GM23338 (cell line): ENCODE measurements at regions not wholly inside any gene's neighbourhood (a gene's known extent, or its start where the extent isn't known, plus 50 kb on each side); places are given as distances from the start of the nearest gene placed in this dataset.

ENCODE experiments used
- ATAC-seq: fragments of 200-7000 bp; cut with Tn5 transposase; 3 replicates; pipeline ENCODE4 v1.9.1; 2020
- DNase-seq: peaks from one replicate; pipeline ENCODE4 v3.0.0-alpha.2; 2015; ENCODE audit warnings: low spot score
- H2AFZ ChIP-seq: fragments of 200-600 bp; sonication (generic); 2 replicates; pipeline ENCODE4 v1.8.0; 2016; ENCODE audit warnings: antibody characterized with exemption, mild to moderate bottlenecking, moderate library complexity
- H3F3A ChIP-seq: fragments of 200-600 bp; sonication (generic); replicated peaks from 2 replicates; pipeline ENCODE4 v1.8.0; 2017; ENCODE audit warnings: antibody characterized with exemption, mixed run types, low read depth
- H3K27ac ChIP-seq: fragments of 200-600 bp; sonication (generic); 2 replicates; pipeline ENCODE4 v1.6.1; 2016; ENCODE audit warnings: low read depth
- H3K27me3 ChIP-seq: fragments of 200-600 bp; sonication (generic); 2 replicates; pipeline ENCODE4 v1.8.0; 2016; ENCODE audit warnings: mild to moderate bottlenecking, mixed run types, moderate library complexity; ENCODE audit not compliant: insufficient read depth
- H3K36me3 ChIP-seq: fragments of 200-600 bp; sonication (generic); 2 replicates; pipeline ENCODE4 v1.8.0; 2016; ENCODE audit warnings: mild to moderate bottlenecking; ENCODE audit not compliant: insufficient read depth
- H3K4me1 ChIP-seq: fragments of 200-600 bp; sonication (generic); 2 replicates; pipeline ENCODE4 v1.8.0; 2016; ENCODE audit warnings: mild to moderate bottlenecking, moderate library complexity; ENCODE audit not compliant: insufficient read depth
- H3K4me2 ChIP-seq: fragments of 200-600 bp; sonication (generic); 2 replicates; pipeline ENCODE4 v1.7.1; 2017; ENCODE audit warnings: mixed run types
- H3K4me3 ChIP-seq: fragments of 200-600 bp; sonication (generic); 2 replicates; pipeline ENCODE4 v1.6.1; 2016; ENCODE audit warnings: mixed run types
- H3K79me2 ChIP-seq: fragments of 200-600 bp; sonication (generic); replicated peaks from 2 replicates; pipeline ENCODE4 v1.8.0; 2017; ENCODE audit warnings: mild to moderate bottlenecking; ENCODE audit not compliant: insufficient read depth
- H3K9me2 ChIP-seq: fragments of 200-600 bp; sonication (generic); 2 replicates; pipeline ENCODE4 v1.8.0; 2017; ENCODE audit not compliant: insufficient read depth
- H4K20me1 ChIP-seq: fragments of 200-600 bp; sonication (generic); replicated peaks from 2 replicates; pipeline ENCODE4 v1.8.0; 2017; ENCODE audit warnings: mild to moderate bottlenecking; ENCODE audit not compliant: insufficient read depth
- H3K27ac Mint-ChIP-seq: 2 replicates; pipeline ENCODE4 v1.8.0; 2020; ENCODE audit warnings: inconsistent platforms, mild to moderate bottlenecking, moderate library complexity, mixed read lengths
- H3K27me3 Mint-ChIP-seq: 3 replicates; pipeline ENCODE4 v1.8.0; 2022; ENCODE audit warnings: low read depth, mild to moderate bottlenecking, moderate library complexity, mixed read lengths, inconsistent platforms; ENCODE audit not compliant: insufficient read depth, poor library complexity
- H3K36me3 Mint-ChIP-seq: 3 replicates; pipeline ENCODE4 v1.8.0; 2021; ENCODE audit warnings: low read depth, mild to moderate bottlenecking, inconsistent platforms, moderate library complexity, mixed read lengths
- H3K4me1 Mint-ChIP-seq: 3 replicates; pipeline ENCODE4 v1.8.0; 2020; ENCODE audit warnings: mild to moderate bottlenecking, inconsistent platforms, mixed read lengths
- H3K4me3 Mint-ChIP-seq: 3 replicates; pipeline ENCODE4 v1.8.0; 2021; ENCODE audit warnings: moderate library complexity, mild to moderate bottlenecking, inconsistent platforms, mixed read lengths
- H3K9me3 Mint-ChIP-seq: 3 replicates; pipeline ENCODE4 v1.8.0; 2020; ENCODE audit warnings: moderate library complexity, mild to moderate bottlenecking, inconsistent platforms, mixed read lengths
- CREB1 ChIP-seq: fragments of 250-450 bp; sonication (Bioruptor Pico); IDR thresholded peaks from 2 replicates; pipeline ENCODE4 v1.5.0; 2020; ENCODE audit warnings: low read depth, mild to moderate bottlenecking, moderate library complexity
- EZH2phosphoT487 ChIP-seq: fragments of 200-600 bp; sonication (generic); IDR thresholded peaks from one replicate; pipeline ENCODE4 v1.8.1; 2018; ENCODE audit warnings: antibody characterized with exemption; ENCODE audit not compliant: unreplicated experiment
- JUNB ChIP-seq: IDR thresholded peaks from one replicate; pipeline ENCODE4 v1.6.1; 2016; ENCODE audit warnings: antibody characterized with exemption; ENCODE audit not compliant: unreplicated experiment
- NANOG ChIP-seq: IDR thresholded peaks from 2 replicates; pipeline ENCODE4 v1.6.1; 2016; ENCODE audit warnings: antibody characterized with exemption, borderline replicate concordance
- ZNF114 ChIP-seq: fragments of 250-450 bp; sonication (Bioruptor Pico); IDR thresholded peaks from 2 replicates; pipeline ENCODE4 v1.5.0; 2020; ENCODE audit warnings: mild to moderate bottlenecking, moderate library complexity
- ZNF331 ChIP-seq: fragments of 250-450 bp; sonication (Bioruptor Pico); IDR thresholded peaks from 2 replicates; pipeline ENCODE4 v1.5.0; 2020; ENCODE audit warnings: low read depth, mild to moderate bottlenecking, moderate library complexity
- TF ChIP-seq, protein P1 (sequence below), 2 experiments: fragments of 200-600 bp in 1 of 2; sonication (generic) in 1 of 2; conservative IDR thresholded peaks; 2 replicates each; pipeline versions ENCODE4 v1.5.1 to v1.6.1; 2016 to 2017; ENCODE audit warnings: antibody characterized with exemption in 2 of 2, low read depth in 2 of 2, mild to moderate bottlenecking in 2 of 2, moderate library complexity in 1 of 2
- TF ChIP-seq, protein P2 (sequence below): IDR thresholded peaks from one replicate; pipeline ENCODE4 v1.6.1; 2018; ENCODE audit warnings: antibody characterized with exemption; ENCODE audit not compliant: unreplicated experiment

DNA sequence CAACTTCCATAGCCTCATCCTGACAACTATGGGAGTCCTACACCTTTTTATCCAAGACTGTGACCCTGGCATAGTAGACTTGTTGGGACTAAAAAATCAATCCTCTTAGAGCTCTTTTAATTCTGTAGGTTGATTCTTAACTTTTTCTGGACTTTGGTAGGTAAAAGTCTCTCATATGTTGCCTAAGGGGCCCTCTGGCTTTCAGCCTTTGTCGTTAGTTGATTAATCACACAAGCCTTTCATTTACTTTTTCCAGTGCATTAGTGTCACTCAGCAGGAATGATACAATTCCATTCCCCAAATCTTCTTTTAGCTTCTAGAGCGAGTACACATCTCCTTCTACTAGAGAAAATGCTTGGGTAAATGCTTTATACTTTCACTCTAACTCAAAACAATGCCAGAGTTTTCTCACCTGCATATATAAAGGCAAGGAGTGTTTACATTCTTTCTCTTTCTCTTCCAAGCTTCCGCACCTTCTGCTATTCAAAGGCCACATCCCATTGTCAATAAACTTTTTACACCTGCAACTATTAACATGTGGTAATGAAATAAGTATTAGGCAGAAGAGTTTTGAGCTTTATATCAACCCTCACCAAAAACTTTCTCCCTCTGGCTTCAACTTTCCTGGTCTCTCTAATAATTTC lies 516.6 kb downstream of the FAM181B start:
- no peaks in the 10 kb centered on the region for H3K9me3 Mint-ChIP-seq
- H3K4me3 Mint-ChIP-seq = peak overlapping the region; percentile 20; the same call in 2 of the 3 replicates
- Histone ChIP-seq H3K79me2 (no peaks in the 10 kb centered on the region), H3K27ac (peak overlapping the region; percentile 65), H3K36me3 (no peaks in the 10 kb centered on the region), H3K4me1 (peaks cover 16% of the 10 kb centered on the region; the same call in 1 of the 2 replicates), H3K27me3 (no peaks in the 10 kb centered on the region), H3F3A (no peaks in the 10 kb centered on the region), H2AFZ (no peak overlapping the region), H3K4me3 (peak overlapping the region; percentile 18), H4K20me1 (no peaks in the 10 kb centered on the region), H3K4me2 (peak overlapping the region; percentile 40), H3K9me2 (no peaks in the 10 kb centered on the region)
- H3K27me3 Mint-ChIP-seq = no peaks in the 10 kb centered on the region
- DNase-seq (peak; percentile 66), ATAC-seq (peak; percentile 82)
- H3K4me1 Mint-ChIP-seq = peaks cover 19% of the 10 kb centered on the region
- TF ChIP-seq ZNF114 (CRISPR knock-in tag) = no peak
- TF ChIP-seq, protein P1, sequence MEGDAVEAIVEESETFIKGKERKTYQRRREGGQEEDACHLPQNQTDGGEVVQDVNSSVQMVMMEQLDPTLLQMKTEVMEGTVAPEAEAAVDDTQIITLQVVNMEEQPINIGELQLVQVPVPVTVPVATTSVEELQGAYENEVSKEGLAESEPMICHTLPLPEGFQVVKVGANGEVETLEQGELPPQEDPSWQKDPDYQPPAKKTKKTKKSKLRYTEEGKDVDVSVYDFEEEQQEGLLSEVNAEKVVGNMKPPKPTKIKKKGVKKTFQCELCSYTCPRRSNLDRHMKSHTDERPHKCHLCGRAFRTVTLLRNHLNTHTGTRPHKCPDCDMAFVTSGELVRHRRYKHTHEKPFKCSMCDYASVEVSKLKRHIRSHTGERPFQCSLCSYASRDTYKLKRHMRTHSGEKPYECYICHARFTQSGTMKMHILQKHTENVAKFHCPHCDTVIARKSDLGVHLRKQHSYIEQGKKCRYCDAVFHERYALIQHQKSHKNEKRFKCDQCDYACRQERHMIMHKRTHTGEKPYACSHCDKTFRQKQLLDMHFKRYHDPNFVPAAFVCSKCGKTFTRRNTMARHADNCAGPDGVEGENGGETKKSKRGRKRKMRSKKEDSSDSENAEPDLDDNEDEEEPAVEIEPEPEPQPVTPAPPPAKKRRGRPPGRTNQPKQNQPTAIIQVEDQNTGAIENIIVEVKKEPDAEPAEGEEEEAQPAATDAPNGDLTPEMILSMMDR (conservative IDR thresholded peaks at IDR 0.05; ENCODE audit: low read depth in 2 of 2) = no peak
- TF ChIP-seq, protein P2, sequence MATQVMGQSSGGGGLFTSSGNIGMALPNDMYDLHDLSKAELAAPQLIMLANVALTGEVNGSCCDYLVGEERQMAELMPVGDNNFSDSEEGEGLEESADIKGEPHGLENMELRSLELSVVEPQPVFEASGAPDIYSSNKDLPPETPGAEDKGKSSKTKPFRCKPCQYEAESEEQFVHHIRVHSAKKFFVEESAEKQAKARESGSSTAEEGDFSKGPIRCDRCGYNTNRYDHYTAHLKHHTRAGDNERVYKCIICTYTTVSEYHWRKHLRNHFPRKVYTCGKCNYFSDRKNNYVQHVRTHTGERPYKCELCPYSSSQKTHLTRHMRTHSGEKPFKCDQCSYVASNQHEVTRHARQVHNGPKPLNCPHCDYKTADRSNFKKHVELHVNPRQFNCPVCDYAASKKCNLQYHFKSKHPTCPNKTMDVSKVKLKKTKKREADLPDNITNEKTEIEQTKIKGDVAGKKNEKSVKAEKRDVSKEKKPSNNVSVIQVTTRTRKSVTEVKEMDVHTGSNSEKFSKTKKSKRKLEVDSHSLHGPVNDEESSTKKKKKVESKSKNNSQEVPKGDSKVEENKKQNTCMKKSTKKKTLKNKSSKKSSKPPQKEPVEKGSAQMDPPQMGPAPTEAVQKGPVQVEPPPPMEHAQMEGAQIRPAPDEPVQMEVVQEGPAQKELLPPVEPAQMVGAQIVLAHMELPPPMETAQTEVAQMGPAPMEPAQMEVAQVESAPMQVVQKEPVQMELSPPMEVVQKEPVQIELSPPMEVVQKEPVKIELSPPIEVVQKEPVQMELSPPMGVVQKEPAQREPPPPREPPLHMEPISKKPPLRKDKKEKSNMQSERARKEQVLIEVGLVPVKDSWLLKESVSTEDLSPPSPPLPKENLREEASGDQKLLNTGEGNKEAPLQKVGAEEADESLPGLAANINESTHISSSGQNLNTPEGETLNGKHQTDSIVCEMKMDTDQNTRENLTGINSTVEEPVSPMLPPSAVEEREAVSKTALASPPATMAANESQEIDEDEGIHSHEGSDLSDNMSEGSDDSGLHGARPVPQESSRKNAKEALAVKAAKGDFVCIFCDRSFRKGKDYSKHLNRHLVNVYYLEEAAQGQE = no peak
- no peak for TF ChIP-seq EZH2phosphoT487
- TF ChIP-seq NANOG = peak; percentile 16; the same call in 1 of the 2 replicates
- no peak for TF ChIP-seq CREB1 (CRISPR knock-in tag)
- no peak for TF ChIP-seq JUNB
- H3K27ac Mint-ChIP-seq = no peak overlapping the region; the same call in 1 of the 2 replicates
- no peaks in the 10 kb centered on the region for H3K36me3 Mint-ChIP-seq

DNA sequence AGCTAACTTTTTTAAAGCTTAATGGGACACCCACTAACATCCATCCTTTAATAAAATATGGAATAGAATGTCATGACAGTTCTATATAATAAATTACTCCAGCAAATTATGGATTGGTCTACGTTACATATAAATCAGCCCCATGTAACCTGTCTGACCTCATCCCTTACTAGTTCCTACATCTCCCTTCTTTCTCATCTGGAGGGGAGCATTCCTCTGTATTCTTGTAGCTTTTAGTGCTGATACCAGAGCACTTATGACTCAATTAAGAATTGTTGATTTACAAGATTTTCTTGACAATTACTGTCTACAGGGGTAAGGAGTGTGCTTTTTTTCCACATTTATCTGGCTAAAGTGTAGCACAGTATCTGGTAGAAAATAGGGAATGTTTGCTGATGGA lies 523.7 kb downstream of the FAM181B start:
- H3K4me1 ChIP-seq = no peaks in the 10 kb centered on the region
- Mint-ChIP-seq H3K4me3 (no peak overlapping the region), H3K27ac (no peak overlapping the region), H3K36me3 (no peaks in the 10 kb centered on the region), H3K9me3 (no peaks in the 10 kb centered on the region), H3K27me3 (no peaks in the 10 kb centered on the region), H3K4me1 (peaks cover 3% of the 10 kb centered on the region; the same call in 1 of the 3 replicates)
- no peak overlapping the region for H3K27ac ChIP-seq
- H3K4me2 ChIP-seq = no peak overlapping the region
- no peak overlapping the region for H2AFZ ChIP-seq
- DNase-seq (no peak), ATAC-seq (no peak)
- H3K9me2 ChIP-seq = no peaks in the 10 kb centered on the region; the same call in 1 of the 2 replicates
- H3K4me3 ChIP-seq = no peak overlapping the region
- no peaks in the 10 kb centered on the region for H3K36me3 ChIP-seq
- H4K20me1 ChIP-seq = no peaks in the 10 kb centered on the region
- no peaks in the 10 kb centered on the region for H3K27me3 ChIP-seq
- H3F3A ChIP-seq = no peaks in the 10 kb centered on the region
- no peaks in the 10 kb centered on the region for H3K79me2 ChIP-seq
- TF ChIP-seq, protein P2 = no peak
- TF ChIP-seq JUNB = no peak
- TF ChIP-seq ZNF331 (CRISPR knock-in tag) = no peak
